NB4 (cell line): ENCODE measurements at regions not wholly inside any gene's neighbourhood (a gene's known extent, or its start where the extent isn't known, plus 50 kb on each side); places are given as distances from the start of the nearest gene placed in this dataset.

ENCODE experiments used
- MYC ChIP-seq: IDR thresholded peaks from 2 replicates; pipeline ENCODE4 v1.6.1; 2011; ENCODE audit warnings: low read depth, low read length
- POLR2A ChIP-seq: IDR thresholded peaks from 2 replicates; pipeline ENCODE4 v1.6.1; 2011; ENCODE audit warnings: mild to moderate bottlenecking; ENCODE audit not compliant: insufficient read length; ENCODE audit errors: extremely low read depth
- TF ChIP-seq, protein P1 (sequence below): IDR thresholded peaks from one replicate; pipeline ENCODE4 v1.5.1; 2012; ENCODE audit warnings: low read depth, low read length

DNA sequence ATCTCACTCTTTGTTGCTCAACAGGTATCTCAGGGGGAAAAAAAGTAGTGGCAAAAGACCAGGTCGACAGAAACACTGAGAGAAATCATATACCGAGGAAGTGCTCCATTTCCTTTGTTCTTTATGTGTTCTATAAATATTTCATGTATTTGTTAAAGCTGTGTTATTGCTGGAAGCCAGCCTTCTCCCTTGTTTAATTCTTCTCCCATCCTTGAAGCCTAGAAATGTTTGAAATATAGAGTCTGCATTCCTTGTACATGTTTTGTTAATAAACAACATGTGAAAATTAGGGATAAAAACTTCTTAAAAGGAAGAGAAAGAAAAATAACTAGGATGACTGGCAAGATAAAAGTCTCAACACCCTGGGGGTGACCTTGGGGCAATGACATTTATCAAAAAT lies 186.2 kb downstream of the ANKRD50 start:
- TF ChIP-seq, protein P1, sequence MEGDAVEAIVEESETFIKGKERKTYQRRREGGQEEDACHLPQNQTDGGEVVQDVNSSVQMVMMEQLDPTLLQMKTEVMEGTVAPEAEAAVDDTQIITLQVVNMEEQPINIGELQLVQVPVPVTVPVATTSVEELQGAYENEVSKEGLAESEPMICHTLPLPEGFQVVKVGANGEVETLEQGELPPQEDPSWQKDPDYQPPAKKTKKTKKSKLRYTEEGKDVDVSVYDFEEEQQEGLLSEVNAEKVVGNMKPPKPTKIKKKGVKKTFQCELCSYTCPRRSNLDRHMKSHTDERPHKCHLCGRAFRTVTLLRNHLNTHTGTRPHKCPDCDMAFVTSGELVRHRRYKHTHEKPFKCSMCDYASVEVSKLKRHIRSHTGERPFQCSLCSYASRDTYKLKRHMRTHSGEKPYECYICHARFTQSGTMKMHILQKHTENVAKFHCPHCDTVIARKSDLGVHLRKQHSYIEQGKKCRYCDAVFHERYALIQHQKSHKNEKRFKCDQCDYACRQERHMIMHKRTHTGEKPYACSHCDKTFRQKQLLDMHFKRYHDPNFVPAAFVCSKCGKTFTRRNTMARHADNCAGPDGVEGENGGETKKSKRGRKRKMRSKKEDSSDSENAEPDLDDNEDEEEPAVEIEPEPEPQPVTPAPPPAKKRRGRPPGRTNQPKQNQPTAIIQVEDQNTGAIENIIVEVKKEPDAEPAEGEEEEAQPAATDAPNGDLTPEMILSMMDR: no peak
- TF ChIP-seq POLR2A (no peak), MYC (no peak)
